A673 (cell line): ENCODE measurements at regions not wholly inside any gene's neighbourhood (a gene's known extent, or its start where the extent isn't known, plus 50 kb on each side); places are given as distances from the start of the nearest gene placed in this dataset.
"Not testable (repeated sequence)": the region's sequence is repeated elsewhere in the genome, so short reads cannot be mapped to it uniquely, and the experiment has no call there.

Experiments
- CTCF ChIP-seq: fragments of 300-800, 200-600 bp; sonication (generic); conservative IDR thresholded peaks from 2 replicates; pipeline ENCODE4 v1.5.1; 2017; ENCODE audit warnings: low read depth, mild to moderate bottlenecking, antibody characterized with exemption, low read length, moderate library complexity, mixed read lengths
- EZH2 ChIP-seq: fragments of 200-600 bp; sonication (generic); IDR thresholded peaks from 2 replicates; pipeline ENCODE4 v1.6.1; 2017; ENCODE audit warnings: borderline replicate concordance, low read depth, mild to moderate bottlenecking, mixed read lengths, antibody characterized with exemption, low read length; ENCODE audit not compliant: poor library complexity, severe bottlenecking

GRCh38 chr11:129764204-129764603 is 51.4 kb upstream of the TMEM45B start:
- TF ChIP-seq CTCF, EZH2: not testable (repeated sequence)
